ENCODE measurements at regions not wholly inside any gene's neighbourhood (a gene's known extent, or its start where the extent isn't known, plus 50 kb on each side); places are given as distances from the start of the nearest gene placed in this dataset.

DNA sequence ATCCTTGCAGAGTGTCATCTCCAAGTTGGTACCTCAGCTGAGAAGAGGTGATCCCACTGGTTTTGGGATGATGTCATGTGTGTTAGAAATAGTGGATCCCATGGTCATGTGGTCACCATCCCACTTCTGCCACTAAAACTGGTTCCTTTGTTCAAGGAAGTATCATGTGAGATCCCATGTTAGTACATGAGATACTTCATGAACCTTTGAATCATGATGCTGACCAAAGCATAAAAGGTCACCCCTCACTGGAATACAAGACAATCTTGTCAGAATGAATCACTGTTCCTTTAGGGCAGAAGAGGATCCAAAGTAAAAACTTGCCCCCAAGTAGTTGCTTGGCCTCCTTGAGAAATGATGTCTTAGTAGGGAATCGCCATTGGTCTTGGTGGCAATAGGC lies 150.9 kb upstream of the MOCS2 start:
- H2AFZ ChIP-seq (ENCODE audit: insufficient read depth, low read depth, low read length, poor library complexity, severe bottlenecking): no peak overlapping the region
- no peak overlapping the region for H3K4me3 ChIP-seq (replicated peaks in 1 of 3; ENCODE audit: low read depth in 2 of 3, low read length in 3 of 3)
- H3K9ac ChIP-seq (ENCODE audit: insufficient read depth, low read length, poor library complexity, severe bottlenecking): no peak overlapping the region
- H4K20me1 ChIP-seq (ENCODE audit: insufficient read depth, low read length): no peaks in the 10 kb centered on the region
- DNase-seq: no peak
- Mint-ChIP-seq H3K9me3 (peaks cover 0 to 3% (median 0%) of the 10 kb centered on the region in 7 donors), H3K4me1 (no peaks in the 10 kb centered on the region), H3K4me3 (no peak overlapping the region), H3K27me3 (ENCODE audit: low read depth in 3 of 3) (peaks cover 0 to 2% (median 2%) of the 10 kb centered on the region in 3 donors), H3K27ac (no peak overlapping the region), H3K36me3 (no peaks in the 10 kb centered on the region)
- H3K9me3 ChIP-seq (replicated peaks in 1 of 2; ENCODE audit: control insufficient read depth in 1 of 2, insufficient read depth in 1 of 2, low read length in 2 of 2): no peaks in the 10 kb centered on the region
- no peaks in the 10 kb centered on the region for H3K27me3 ChIP-seq (ENCODE audit: control insufficient read depth in 2 of 2, insufficient read depth in 2 of 2, low read length in 2 of 2)
- no peak overlapping the region for H3K27ac ChIP-seq (ENCODE audit: low read depth in 1 of 2, low read length in 2 of 2)
- intact Hi-C loops (cut with micrococcal nuclease): no loop called here
- no peaks in the 10 kb centered on the region for H3K79me2 ChIP-seq (ENCODE audit: insufficient read depth, low read length)
- TF ChIP-seq, protein P1, sequence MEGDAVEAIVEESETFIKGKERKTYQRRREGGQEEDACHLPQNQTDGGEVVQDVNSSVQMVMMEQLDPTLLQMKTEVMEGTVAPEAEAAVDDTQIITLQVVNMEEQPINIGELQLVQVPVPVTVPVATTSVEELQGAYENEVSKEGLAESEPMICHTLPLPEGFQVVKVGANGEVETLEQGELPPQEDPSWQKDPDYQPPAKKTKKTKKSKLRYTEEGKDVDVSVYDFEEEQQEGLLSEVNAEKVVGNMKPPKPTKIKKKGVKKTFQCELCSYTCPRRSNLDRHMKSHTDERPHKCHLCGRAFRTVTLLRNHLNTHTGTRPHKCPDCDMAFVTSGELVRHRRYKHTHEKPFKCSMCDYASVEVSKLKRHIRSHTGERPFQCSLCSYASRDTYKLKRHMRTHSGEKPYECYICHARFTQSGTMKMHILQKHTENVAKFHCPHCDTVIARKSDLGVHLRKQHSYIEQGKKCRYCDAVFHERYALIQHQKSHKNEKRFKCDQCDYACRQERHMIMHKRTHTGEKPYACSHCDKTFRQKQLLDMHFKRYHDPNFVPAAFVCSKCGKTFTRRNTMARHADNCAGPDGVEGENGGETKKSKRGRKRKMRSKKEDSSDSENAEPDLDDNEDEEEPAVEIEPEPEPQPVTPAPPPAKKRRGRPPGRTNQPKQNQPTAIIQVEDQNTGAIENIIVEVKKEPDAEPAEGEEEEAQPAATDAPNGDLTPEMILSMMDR (IDR thresholded peaks at IDR 0.05): no peak
- no peak overlapping the region for H3K4me2 ChIP-seq (replicated peaks; ENCODE audit: extremely low read depth, low read length, poor library complexity, severe bottlenecking)
- H3K4me1 ChIP-seq (ENCODE audit: control insufficient read depth in 1 of 2, insufficient read depth in 2 of 2, low read length in 2 of 2): no peaks in the 10 kb centered on the region
- no CpG with 5 or more reads among the region's 1 CpG for WGBS (ENCODE audit: insufficient coverage)
- H3K36me3 ChIP-seq (replicated peaks in 1 of 2; ENCODE audit: control insufficient read depth in 1 of 2, insufficient read depth in 2 of 2, low read length in 2 of 2): no peaks in the 10 kb centered on the region

DNA sequence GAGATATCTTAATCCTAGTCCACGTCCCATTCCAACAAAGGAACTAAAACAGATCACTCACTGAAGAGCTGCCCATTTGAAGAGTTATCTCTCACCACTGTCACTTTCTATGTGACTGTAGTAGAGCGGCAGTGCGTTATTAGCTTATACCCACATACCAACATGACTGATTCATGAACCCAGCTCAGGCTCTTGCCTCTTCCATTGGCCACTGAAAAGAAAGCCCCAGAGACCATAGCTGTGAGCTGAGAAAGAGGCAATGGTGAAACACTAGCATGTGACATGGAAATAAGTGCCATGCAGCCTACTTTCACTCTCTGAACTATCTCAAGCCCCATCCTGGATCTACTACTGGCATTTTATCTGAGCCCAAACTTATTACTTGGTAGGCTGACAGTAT lies 151.7 kb upstream of the MOCS2 start:
- no peak overlapping the region for H3K9ac ChIP-seq (ENCODE audit: insufficient read depth, low read length, poor library complexity, severe bottlenecking)
- H2AFZ ChIP-seq (ENCODE audit: insufficient read depth, low read depth, low read length, poor library complexity, severe bottlenecking): no peak overlapping the region
- no peak overlapping the region for H3K27ac Mint-ChIP-seq
- TF ChIP-seq, protein P1 (IDR thresholded peaks at IDR 0.05): no peak
- no peaks in the 10 kb centered on the region for H3K36me3 Mint-ChIP-seq
- H3K27me3 Mint-ChIP-seq (ENCODE audit: low read depth in 3 of 3): peaks cover 0 to 2% (median 2%) of the 10 kb centered on the region in 3 donors
- no peaks in the 10 kb centered on the region for H3K27me3 ChIP-seq (ENCODE audit: control insufficient read depth in 2 of 2, insufficient read depth in 2 of 2, low read length in 2 of 2)
- intact Hi-C loops (cut with micrococcal nuclease): no loop called here
- H3K4me2 ChIP-seq (replicated peaks; ENCODE audit: extremely low read depth, low read length, poor library complexity, severe bottlenecking): no peak overlapping the region
- no peaks in the 10 kb centered on the region for H3K4me1 Mint-ChIP-seq
- H3K9me3 ChIP-seq (replicated peaks in 1 of 2; ENCODE audit: control insufficient read depth in 1 of 2, insufficient read depth in 1 of 2, low read length in 2 of 2): no peaks in the 10 kb centered on the region
- no peak overlapping the region for H3K4me3 Mint-ChIP-seq
- H4K20me1 ChIP-seq (ENCODE audit: insufficient read depth, low read length): no peaks in the 10 kb centered on the region
- peaks cover 0 to 3% (median 0%) of the 10 kb centered on the region in 7 donors for H3K9me3 Mint-ChIP-seq
- H3K4me1 ChIP-seq (ENCODE audit: control insufficient read depth in 1 of 2, insufficient read depth in 2 of 2, low read length in 2 of 2): no peaks in the 10 kb centered on the region
- H3K36me3 ChIP-seq (replicated peaks in 1 of 2; ENCODE audit: control insufficient read depth in 1 of 2, insufficient read depth in 2 of 2, low read length in 2 of 2): no peaks in the 10 kb centered on the region
- no peak overlapping the region for H3K27ac ChIP-seq (ENCODE audit: low read depth in 1 of 2, low read length in 2 of 2)
- WGBS (ENCODE audit: insufficient coverage): 60% methylated on average over 1 of the region's 3 CpGs
- H3K79me2 ChIP-seq (ENCODE audit: insufficient read depth, low read length): no peaks in the 10 kb centered on the region
- DNase-seq: no peak
- no peak overlapping the region for H3K4me3 ChIP-seq (replicated peaks in 1 of 3; ENCODE audit: low read depth in 2 of 3, low read length in 3 of 3)

All from CD14-positive monocyte (primary cell).